H1 (cell line): ENCODE measurements at regions not wholly inside any gene's neighbourhood (a gene's known extent, or its start where the extent isn't known, plus 50 kb on each side); places are given as distances from the start of the nearest gene placed in this dataset.

Source experiments
- RNF2 ChIP-seq: fragments of 200-900, 300-1000 bp; sonication (generic); IDR thresholded peaks from 2 replicates; pipeline ENCODE4 v1.7.1; 2016; ENCODE audit warnings: borderline replicate concordance, low read depth, mild to moderate bottlenecking, antibody characterized with exemption, low read length; ENCODE audit not compliant: poor library complexity, severe bottlenecking; ENCODE audit errors: missing control alignments

- no peak for TF ChIP-seq RNF2
Observed at GRCh38 chr2:43085929-43086328, 140.5 kb downstream of the ZFP36L2 start (continued).
